GM21423 (cell line): ENCODE measurements at regions not wholly inside any gene's neighbourhood (a gene's known extent, or its start where the extent isn't known, plus 50 kb on each side); places are given as distances from the start of the nearest gene placed in this dataset.
"Not testable (repeated sequence)": the region's sequence is repeated elsewhere in the genome, so short reads cannot be mapped to it uniquely, and the experiment has no call there.

ENCODE experiments used
- ATAC-seq: cut with Tn5 transposase; IDR thresholded peaks from one replicate; pipeline ENCODE4 v1.9.1; 2021; ENCODE audit warnings: mild to moderate bottlenecking, moderate library complexity; ENCODE audit not compliant: unreplicated experiment

- ATAC-seq: no peak
Measured at GRCh38 chr5:163938595-163938994, 433.2 kb downstream of the MAT2B start.

GRCh38 chr5:163941079-163941478 is 435.7 kb downstream of the MAT2B start:
- no peak for ATAC-seq

- peak; percentile 50 for ATAC-seq
Measured at GRCh38 chr5:163943546-163943945, 438.1 kb downstream of the MAT2B start.

- ATAC-seq: no peak
Measured at GRCh38 chr5:163944738-163945137, 439.3 kb downstream of the MAT2B start.

- no peak for ATAC-seq
Measured at GRCh38 chr5:163947848-163948666, 442.6 kb downstream of the MAT2B start.

GRCh38 chr5:163950248-163950647 is 444.8 kb downstream of the MAT2B start:
- no peak for ATAC-seq

GRCh38 chr5:163951069-163951468 is 445.6 kb downstream of the MAT2B start:
- no peak for ATAC-seq

GRCh38 chr5:163953901-163954300 is 448.5 kb downstream of the MAT2B start:
- ATAC-seq: no peak

GRCh38 chr5:163961230-163961629 is 455.8 kb downstream of the MAT2B start:
- ATAC-seq: not testable (repeated sequence)

- ATAC-seq: no peak
Measured at GRCh38 chr5:163963881-163964280, 458.5 kb downstream of the MAT2B start.

GRCh38 chr5:163964671-163965070 is 459.3 kb downstream of the MAT2B start:
- ATAC-seq: no peak

- ATAC-seq: no peak
Measured at GRCh38 chr5:163967268-163967667, 461.8 kb downstream of the MAT2B start.

- no peak for ATAC-seq
Measured at GRCh38 chr5:163968651-163969050, 463.2 kb downstream of the MAT2B start.

- ATAC-seq: no peak
Measured at GRCh38 chr5:163976696-163977095, 471.3 kb downstream of the MAT2B start.

- ATAC-seq: no peak
Measured at GRCh38 chr5:163978897-163979296, 473.5 kb downstream of the MAT2B start.

- no peak for ATAC-seq
Measured at GRCh38 chr5:163988566-163988965, 483.1 kb downstream of the MAT2B start.

- ATAC-seq: no peak
Measured at GRCh38 chr5:163993126-163993525, 487.7 kb downstream of the MAT2B start.

- ATAC-seq: no peak
Measured at GRCh38 chr5:163995206-163995605, 489.8 kb downstream of the MAT2B start.

- no peak for ATAC-seq
Measured at GRCh38 chr5:163997965-163998364, 492.5 kb downstream of the MAT2B start.

GRCh38 chr5:164000241-164000640 is 494.8 kb downstream of the MAT2B start:
- ATAC-seq: no peak

GRCh38 chr5:164000819-164001218 is 495.4 kb downstream of the MAT2B start:
- ATAC-seq: no peak

GRCh38 chr5:164002214-164002613 is 496.8 kb downstream of the MAT2B start:
- no peak for ATAC-seq

- ATAC-seq: peak; percentile 59
Measured at GRCh38 chr5:164002628-164003027, 497.2 kb downstream of the MAT2B start.
